ENCODE measurements at regions not wholly inside any gene's neighbourhood (a gene's known extent, or its start where the extent isn't known, plus 50 kb on each side); places are given as distances from the start of the nearest gene placed in this dataset.
A peak's percentile ranks its signal among the peaks of the same experiment; 100 is the strongest.

GRCh38 chr3:187798126-187798525 is 52.9 kb upstream of the BCL6 start (continued):
- no peak for TF ChIP-seq CTCF (IDR thresholded peaks at IDR 0.05)
- no peak for TF ChIP-seq RCOR1 (IDR thresholded peaks at IDR 0.05; ENCODE audit: low read length)
- no peak for TF ChIP-seq RFX5 (IDR thresholded peaks at IDR 0.05; ENCODE audit: low read length)

GRCh38 chr3:187798531-187799530 is 53.6 kb upstream of the BCL6 start:
- WGBS (ENCODE audit: low lambda C conversion rate): 41% methylated on average over 13 of the region's 15 CpGs
- Histone ChIP-seq H2AFZ (ENCODE audit: low read depth) (no peak overlapping the region), H3K9me2 (no peaks in the 10 kb centered on the region), H3K4me2 (no peak overlapping the region), H3K79me2 (ENCODE audit: insufficient read depth) (no peaks in the 10 kb centered on the region), H3K27me3 (ENCODE audit: insufficient read depth) (no peaks in the 10 kb centered on the region), H3K9me3 (no peaks in the 10 kb centered on the region), H3F3A (replicated peaks; ENCODE audit: insufficient read depth) (no peaks in the 10 kb centered on the region), H3K36me3 (replicated peaks in 1 of 2; ENCODE audit: control insufficient read depth in 1 of 2, insufficient read depth in 2 of 2, low read length in 1 of 2) (no peaks in the 10 kb centered on the region), H3K27ac (ENCODE audit: low read depth in 2 of 2, low read length in 1 of 2) (no peak overlapping the region), H3K9ac (no peak overlapping the region), H4K20me1 (ENCODE audit: insufficient read depth) (no peaks in the 10 kb centered on the region), H3K4me3 (ENCODE audit: low read depth in 2 of 2, low read length in 1 of 2) (no peak overlapping the region), H3K4me1 (ENCODE audit: control insufficient read depth in 1 of 2, insufficient read depth in 2 of 2, low read depth in 1 of 2, low read length in 1 of 2) (no peaks in the 10 kb centered on the region)
- CTCF ChIA-PET: no interaction called here
- POLR2A ChIA-PET: no interaction called here
- no peak for DNase-seq
- TF ChIP-seq IRF3 (IDR thresholded peaks at IDR 0.05; ENCODE audit: low read depth, low read length): no peak
- TF ChIP-seq FOXM1 (IDR thresholded peaks at IDR 0.05; ENCODE audit: low read depth): no peak
- TF ChIP-seq EZH2phosphoT487 (IDR thresholded peaks at IDR 0.05; ENCODE audit: borderline replicate concordance, low read depth): no peak
- no peak for TF ChIP-seq RXRA (IDR thresholded peaks at IDR 0.05; ENCODE audit: borderline replicate concordance, low read depth)

GRCh38 chr3:187799942-187800641 is 54.8 kb upstream of the BCL6 start:
- Histone ChIP-seq H3K27ac (ENCODE audit: low read depth in 2 of 2, low read length in 1 of 2) (peak overlapping the region in 1 of 2 experiments; percentile 42; a peak in 2 of 4 replicates), H3K9ac (peak overlapping the region; percentile 30; the same call in 1 of the 2 replicates), H4K20me1 (ENCODE audit: insufficient read depth) (no peaks in the 10 kb centered on the region), H3K4me3 (ENCODE audit: low read depth in 2 of 2, low read length in 1 of 2) (0 out of 4 replicates have a peak overlapping the region, but pooled peaks of 1 of the 2 experiments have one; percentile 14), H3K9me2 (no peaks in the 10 kb centered on the region), H3K4me2 (peak overlapping the region; percentile 62), H3K4me1 (ENCODE audit: control insufficient read depth in 1 of 2, insufficient read depth in 2 of 2, low read depth in 1 of 2, low read length in 1 of 2) (no peaks in the 10 kb centered on the region), H2AFZ (ENCODE audit: low read depth) (peak overlapping the region; percentile 96), H3K36me3 (replicated peaks in 1 of 2; ENCODE audit: control insufficient read depth in 1 of 2, insufficient read depth in 2 of 2, low read length in 1 of 2) (no peaks in the 10 kb centered on the region), H3K79me2 (ENCODE audit: insufficient read depth) (no peaks in the 10 kb centered on the region), H3K9me3 (no peaks in the 10 kb centered on the region), H3F3A (replicated peaks; ENCODE audit: insufficient read depth) (no peaks in the 10 kb centered on the region), H3K27me3 (ENCODE audit: insufficient read depth) (no peaks in the 10 kb centered on the region)
- ChIA-PET POLR2A (no interaction called here), CTCF (no interaction called here)
- DNase-seq: no peak
- no peak for TF ChIP-seq FOXJ3 (CRISPR knock-in tag; IDR thresholded peaks at IDR 0.05)
- TF ChIP-seq TEAD4 (IDR thresholded peaks at IDR 0.05; ENCODE audit: borderline replicate concordance, insufficient read depth): no peak
- TF ChIP-seq USF1 (IDR thresholded peaks at IDR 0.05; ENCODE audit: borderline replicate concordance, low read depth): no peak
- no peak for TF ChIP-seq TAF1 (IDR thresholded peaks at IDR 0.05; ENCODE audit: borderline replicate concordance, low read depth, low read length)
- TF ChIP-seq USF2 (IDR thresholded peaks at IDR 0.05; ENCODE audit: borderline replicate concordance, low read depth, low read length): no peak
- 18% methylated on average over 4 of the region's 4 CpGs for WGBS (ENCODE audit: low lambda C conversion rate)

Data from SK-N-SH (cell line).